Endodermal cell (in vitro differentiated cells): ENCODE measurements at regions not wholly inside any gene's neighbourhood (a gene's known extent, or its start where the extent isn't known, plus 50 kb on each side); places are given as distances from the start of the nearest gene placed in this dataset.

ENCODE experiments used
- DNase-seq: peaks from one replicate; pipeline ENCODE4 v3.0.0-alpha.2; 2017
- H3K27ac ChIP-seq: 2 replicates; pipeline ENCODE4 v1.5.1; 2013; ENCODE audit warnings: mild to moderate bottlenecking, low read depth, low read length, moderate library complexity
- H3K27me3 ChIP-seq: 2 replicates; pipeline ENCODE4 v1.6.1; 2013; ENCODE audit warnings: mild to moderate bottlenecking, low read length, moderate library complexity; ENCODE audit not compliant: insufficient read depth, control insufficient read depth, poor library complexity, severe bottlenecking
- H3K36me3 ChIP-seq: 2 replicates; pipeline ENCODE4 v1.7.0; 2013; ENCODE audit warnings: mild to moderate bottlenecking, low read length, moderate library complexity; ENCODE audit not compliant: control insufficient read depth, insufficient read depth
- H3K4me1 ChIP-seq: one replicate; pipeline ENCODE4 v1.7.0; 2013; ENCODE audit warnings: low read length; ENCODE audit not compliant: control insufficient read depth, insufficient read depth
- H3K4me3 ChIP-seq: 2 replicates; pipeline ENCODE4 v1.5.1; 2013; ENCODE audit warnings: mild to moderate bottlenecking, low read length, moderate library complexity
- H3K9ac ChIP-seq: 2 replicates; pipeline ENCODE4 v1.6.1; 2013; ENCODE audit warnings: mild to moderate bottlenecking, low read length, moderate library complexity; ENCODE audit not compliant: poor library complexity, severe bottlenecking; ENCODE audit errors: extremely low read depth
- H3K9me3 ChIP-seq: 2 replicates; pipeline ENCODE4 v1.6.1; 2013; ENCODE audit warnings: mild to moderate bottlenecking, low read length, moderate library complexity; ENCODE audit not compliant: control insufficient read depth
- H3K27ac Mint-ChIP-seq: 2 replicates; pipeline ENCODE4 v1.8.0; 2020; ENCODE audit warnings: mixed read lengths
- H3K27me3 Mint-ChIP-seq: 2 replicates; pipeline ENCODE4 v1.8.0; 2021; ENCODE audit warnings: mild to moderate bottlenecking, mixed read lengths; ENCODE audit not compliant: insufficient read depth
- H3K36me3 Mint-ChIP-seq: 2 replicates; pipeline ENCODE4 v1.8.0; 2020; ENCODE audit warnings: low read depth, mixed read lengths
- H3K4me1 Mint-ChIP-seq: 2 replicates; pipeline ENCODE4 v1.8.0; 2020; ENCODE audit warnings: mixed read lengths
- H3K4me3 Mint-ChIP-seq: 2 replicates; pipeline ENCODE4 v1.8.0; 2020; ENCODE audit warnings: mild to moderate bottlenecking, moderate library complexity, mixed read lengths
- H3K9me3 Mint-ChIP-seq: 2 replicates; pipeline ENCODE4 v1.8.0; 2020; ENCODE audit warnings: mild to moderate bottlenecking, mixed read lengths
- WGBS, 2 experiments: methylation state at CpG; one replicate each; pipeline versions ENCODE4 v1.1.5 to v1.1.7; 2013; ENCODE audit warnings: missing lambda C conversion rate in 2 of 2, mixed read lengths in 1 of 2; ENCODE audit not compliant: insufficient coverage in 1 of 2, insufficient read length in 1 of 2; 5-methylcytosine and 5-hydroxymethylcytosine counted together
- TF ChIP-seq, protein P1 (sequence below): fragments of 200-600 bp; sonication (generic); conservative IDR thresholded peaks from 2 replicates; pipeline ENCODE4 v1.5.0; 2021; ENCODE audit warnings: antibody characterized with exemption, mild to moderate bottlenecking

GRCh38 chr20:50290112-50290511 lies 99.5 kb downstream of the CEBPB start:
- Histone ChIP-seq H3K9me3 (no peaks in the 10 kb centered on the region), H3K4me3 (no peak overlapping the region), H3K4me1 (no peaks in the 10 kb centered on the region), H3K27me3 (no peaks in the 10 kb centered on the region), H3K36me3 (no peaks in the 10 kb centered on the region), H3K27ac (no peak overlapping the region), H3K9ac (no peak overlapping the region)
- TF ChIP-seq, protein P1, sequence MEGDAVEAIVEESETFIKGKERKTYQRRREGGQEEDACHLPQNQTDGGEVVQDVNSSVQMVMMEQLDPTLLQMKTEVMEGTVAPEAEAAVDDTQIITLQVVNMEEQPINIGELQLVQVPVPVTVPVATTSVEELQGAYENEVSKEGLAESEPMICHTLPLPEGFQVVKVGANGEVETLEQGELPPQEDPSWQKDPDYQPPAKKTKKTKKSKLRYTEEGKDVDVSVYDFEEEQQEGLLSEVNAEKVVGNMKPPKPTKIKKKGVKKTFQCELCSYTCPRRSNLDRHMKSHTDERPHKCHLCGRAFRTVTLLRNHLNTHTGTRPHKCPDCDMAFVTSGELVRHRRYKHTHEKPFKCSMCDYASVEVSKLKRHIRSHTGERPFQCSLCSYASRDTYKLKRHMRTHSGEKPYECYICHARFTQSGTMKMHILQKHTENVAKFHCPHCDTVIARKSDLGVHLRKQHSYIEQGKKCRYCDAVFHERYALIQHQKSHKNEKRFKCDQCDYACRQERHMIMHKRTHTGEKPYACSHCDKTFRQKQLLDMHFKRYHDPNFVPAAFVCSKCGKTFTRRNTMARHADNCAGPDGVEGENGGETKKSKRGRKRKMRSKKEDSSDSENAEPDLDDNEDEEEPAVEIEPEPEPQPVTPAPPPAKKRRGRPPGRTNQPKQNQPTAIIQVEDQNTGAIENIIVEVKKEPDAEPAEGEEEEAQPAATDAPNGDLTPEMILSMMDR: no peak
- no peaks in the 10 kb centered on the region for H3K36me3 Mint-ChIP-seq
- no peaks in the 10 kb centered on the region for H3K4me1 Mint-ChIP-seq
- no peak for DNase-seq
- no peak overlapping the region for H3K27ac Mint-ChIP-seq
- WGBS, 2 experiments: 95 to 100% methylated on average over 5 to 10 of the region's 12 CpGs
- no peak overlapping the region for H3K4me3 Mint-ChIP-seq
- no peaks in the 10 kb centered on the region for H3K27me3 Mint-ChIP-seq
- no peaks in the 10 kb centered on the region for H3K9me3 Mint-ChIP-seq

DNA sequence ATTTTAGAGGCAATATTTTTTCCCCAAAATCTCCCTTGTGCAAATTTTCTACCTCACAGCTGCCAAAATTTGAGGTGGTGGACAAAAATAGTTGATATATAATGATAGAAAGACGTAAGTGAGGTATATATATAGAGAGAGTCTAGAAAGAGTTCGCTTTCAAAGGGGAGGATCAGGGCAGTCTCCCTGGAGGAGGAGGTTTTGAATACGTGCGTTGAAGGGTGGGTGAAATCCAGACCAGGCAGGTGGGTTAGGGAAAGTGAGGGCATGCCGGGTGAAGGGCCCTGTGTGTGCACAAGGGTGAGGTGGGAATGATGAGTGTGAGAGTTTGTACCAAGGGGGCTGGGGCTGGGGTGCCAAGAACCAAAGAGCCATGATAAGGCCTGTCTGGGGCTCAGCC lies 100.2 kb downstream of the CEBPB start:
- no peak for DNase-seq
- no peaks in the 10 kb centered on the region for H3K4me1 ChIP-seq
- Mint-ChIP-seq H3K27ac (peak overlapping the region; percentile 56), H3K9me3 (no peaks in the 10 kb centered on the region), H3K4me1 (no peaks in the 10 kb centered on the region), H3K27me3 (no peaks in the 10 kb centered on the region), H3K36me3 (no peaks in the 10 kb centered on the region), H3K4me3 (no peak overlapping the region)
- H3K4me3 ChIP-seq: no peak overlapping the region
- no peak overlapping the region for H3K9ac ChIP-seq
- no peak overlapping the region for H3K27ac ChIP-seq
- WGBS, 2 experiments: 67 to 93% methylated on average over 1 to 5 of the region's 5 CpGs
- H3K27me3 ChIP-seq: no peaks in the 10 kb centered on the region
- no peaks in the 10 kb centered on the region for H3K9me3 ChIP-seq
- TF ChIP-seq, protein P1: no peak
- no peaks in the 10 kb centered on the region for H3K36me3 ChIP-seq

- Histone ChIP-seq H3K36me3 (no peaks in the 10 kb centered on the region), H3K4me3 (no peak overlapping the region), H3K9ac (no peak overlapping the region), H3K27ac (no peak overlapping the region), H3K4me1 (no peaks in the 10 kb centered on the region), H3K9me3 (no peaks in the 10 kb centered on the region), H3K27me3 (no peaks in the 10 kb centered on the region)
- TF ChIP-seq, protein P1: no peak
- H3K27ac Mint-ChIP-seq: no peak overlapping the region
- no peaks in the 10 kb centered on the region for H3K4me1 Mint-ChIP-seq
- H3K27me3 Mint-ChIP-seq: no peaks in the 10 kb centered on the region
- H3K9me3 Mint-ChIP-seq: no peaks in the 10 kb centered on the region
- no peak overlapping the region for H3K4me3 Mint-ChIP-seq
- H3K36me3 Mint-ChIP-seq: no peaks in the 10 kb centered on the region
- 92 to 93% methylated on average over 13 to 16 of the region's 16 CpGs for WGBS, 2 experiments
- no peak for DNase-seq
These were observed 100.8 kb downstream of the CEBPB start for GRCh38 chr20:50291254-50292078.
